HUDEP-2 (cell line): ENCODE measurements at regions not wholly inside any gene's neighbourhood (a gene's known extent, or its start where the extent isn't known, plus 50 kb on each side); places are given as distances from the start of the nearest gene placed in this dataset.

Experiments
- DNase-seq, 76 experiments: peaks; one replicate each; lab custom pipeline; 2025; ENCODE audit not compliant: unreplicated experiment in 76 of 76; lab: John Stamatoyannopoulos, UW

DNA sequence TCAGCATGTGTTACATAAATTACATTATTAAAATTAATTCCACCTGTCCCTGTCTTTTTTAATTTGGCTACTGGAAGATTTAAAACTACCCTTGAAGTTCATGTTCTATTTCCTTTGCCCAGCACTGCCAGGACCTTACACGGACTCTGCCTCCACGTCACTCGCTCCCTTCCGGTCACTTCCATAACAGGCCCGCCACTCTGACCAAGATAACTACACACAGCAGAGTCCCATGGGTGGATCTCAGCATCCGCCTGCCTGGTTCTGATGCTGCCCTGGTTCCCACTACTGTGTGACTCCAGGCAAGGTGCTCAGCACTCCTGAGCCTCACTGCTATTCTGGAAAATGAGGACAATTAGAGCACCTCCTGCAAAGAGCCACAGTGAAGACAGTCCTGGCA lies 153.3 kb upstream of the ERG start:
- no peak for DNase-seq

DNA sequence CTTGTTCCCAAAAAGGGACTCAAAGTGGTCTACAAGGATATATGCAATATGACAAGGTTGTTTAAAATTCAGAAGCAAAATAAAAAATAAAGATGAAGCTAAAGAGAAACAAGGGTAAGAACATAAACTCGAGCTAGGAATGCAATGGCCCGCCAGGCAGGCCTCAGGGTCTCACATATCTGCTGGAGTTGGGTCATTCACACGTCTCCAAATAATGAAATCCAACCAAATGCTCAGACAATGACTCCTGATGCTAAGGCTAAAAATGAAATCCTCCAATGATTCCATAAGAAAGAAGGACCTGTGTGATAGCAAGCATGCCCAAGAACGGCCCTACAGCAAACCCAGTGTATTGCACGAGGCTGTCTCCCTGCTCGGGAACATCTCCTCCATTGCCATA lies 153.3 kb upstream of the ETS2 start:
- no peak for DNase-seq

DNA sequence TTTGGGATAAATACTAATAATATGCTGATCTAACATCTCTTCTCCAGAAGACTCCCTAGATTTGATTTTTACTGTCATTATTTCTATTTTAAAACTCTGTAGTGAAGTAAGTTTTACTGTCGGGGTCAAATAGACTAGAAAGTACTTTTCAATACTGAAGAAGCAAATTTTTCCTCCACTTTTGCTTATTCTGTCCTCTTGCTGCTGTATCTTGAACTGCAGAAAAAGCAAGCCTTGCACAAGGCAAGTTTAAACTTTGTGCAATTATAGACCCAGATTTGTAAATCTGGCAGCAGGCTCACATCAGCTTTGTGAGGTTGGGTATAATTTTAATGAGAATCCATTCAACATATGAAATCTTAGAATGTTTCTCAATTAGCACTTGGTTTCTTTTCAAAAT lies 151.1 kb upstream of the ETS2 start:
- DNase-seq: no peak

DNA sequence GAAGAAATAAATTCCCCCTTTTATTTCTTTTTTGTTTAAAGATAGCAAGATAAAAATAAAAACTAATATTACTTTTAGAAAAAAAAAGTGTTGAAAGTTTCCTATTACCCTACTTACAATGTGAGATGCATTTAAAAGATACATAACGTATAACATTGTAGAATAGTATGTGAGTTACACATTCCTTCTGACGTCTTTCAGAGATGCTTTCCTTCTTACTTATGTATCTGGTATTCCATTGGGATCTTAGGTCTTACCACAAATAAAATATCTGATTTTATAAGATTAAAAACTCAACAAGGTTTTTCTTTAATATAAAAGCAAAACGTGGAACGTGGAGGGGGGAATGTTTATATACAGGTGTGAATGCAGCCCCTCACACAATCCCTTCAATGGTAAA lies 147.2 kb upstream of the ETS2 start:
- no peak for DNase-seq

DNA sequence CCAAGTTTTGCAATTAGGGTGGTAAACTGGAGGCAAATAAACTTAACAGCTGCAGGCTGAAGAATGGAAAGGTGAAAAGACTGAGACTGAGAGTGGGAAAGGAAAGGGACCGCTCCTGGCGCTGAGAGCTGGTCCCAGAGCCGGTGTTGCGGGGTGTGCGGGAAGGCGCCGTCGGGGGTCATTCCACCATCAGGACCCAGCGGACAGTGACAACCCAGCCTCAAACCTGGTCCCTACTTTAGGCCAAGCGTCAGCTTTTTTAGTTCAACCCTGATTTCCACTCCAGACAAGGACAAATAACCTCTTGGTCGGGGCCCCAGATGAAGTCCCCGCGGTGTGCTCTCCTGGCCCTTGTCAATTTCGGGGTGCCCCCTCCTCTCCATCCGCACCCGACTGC lies 145.8 kb upstream of the ETS2 start:
- no peak for DNase-seq

DNA sequence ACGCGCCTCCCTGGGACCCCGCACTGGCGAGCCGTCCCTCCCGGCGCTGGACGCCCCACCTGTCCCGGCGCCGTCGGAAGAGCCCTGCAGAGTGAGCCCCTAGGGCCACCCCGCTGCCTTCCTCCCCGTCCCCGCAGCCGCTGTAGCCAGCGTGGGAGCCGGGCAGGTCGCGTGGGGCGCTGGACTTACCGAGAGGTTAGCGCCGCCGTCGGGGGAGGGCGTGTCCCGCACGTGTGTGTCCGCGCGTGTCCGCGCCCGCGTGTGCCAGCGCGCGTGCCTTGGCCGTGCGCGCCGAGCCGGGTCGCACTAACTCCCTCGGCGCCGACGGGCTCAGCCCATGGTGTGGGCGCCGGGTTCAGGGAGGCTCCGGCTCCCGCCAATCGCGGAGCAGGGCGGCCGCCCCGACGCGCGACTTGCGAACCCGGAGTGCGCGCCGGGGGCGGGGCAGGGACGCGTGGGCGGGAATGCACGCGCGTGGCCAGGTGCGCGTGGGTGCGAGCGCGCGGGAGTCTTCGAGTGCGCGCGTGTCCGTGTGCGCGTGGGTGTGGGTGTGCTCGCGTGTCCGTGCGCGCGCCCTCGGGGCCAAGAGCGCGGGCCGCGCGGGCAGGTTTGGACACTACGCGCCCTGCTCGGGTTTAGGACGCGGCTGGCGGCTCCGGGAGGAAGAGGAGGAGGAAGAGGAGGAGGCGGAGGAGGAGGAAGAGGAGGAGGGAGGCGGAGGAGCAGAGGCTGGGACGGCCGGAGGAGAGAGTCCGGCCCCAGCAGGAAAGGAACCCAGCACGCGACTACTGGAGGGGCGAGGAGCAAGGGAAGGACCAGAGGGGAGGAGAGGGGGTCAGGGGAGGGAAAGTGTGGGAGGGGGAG lies 145.2 kb upstream of the ETS2 start:
- peak in 1 of 76 experiments; percentile 52 for DNase-seq

DNA sequence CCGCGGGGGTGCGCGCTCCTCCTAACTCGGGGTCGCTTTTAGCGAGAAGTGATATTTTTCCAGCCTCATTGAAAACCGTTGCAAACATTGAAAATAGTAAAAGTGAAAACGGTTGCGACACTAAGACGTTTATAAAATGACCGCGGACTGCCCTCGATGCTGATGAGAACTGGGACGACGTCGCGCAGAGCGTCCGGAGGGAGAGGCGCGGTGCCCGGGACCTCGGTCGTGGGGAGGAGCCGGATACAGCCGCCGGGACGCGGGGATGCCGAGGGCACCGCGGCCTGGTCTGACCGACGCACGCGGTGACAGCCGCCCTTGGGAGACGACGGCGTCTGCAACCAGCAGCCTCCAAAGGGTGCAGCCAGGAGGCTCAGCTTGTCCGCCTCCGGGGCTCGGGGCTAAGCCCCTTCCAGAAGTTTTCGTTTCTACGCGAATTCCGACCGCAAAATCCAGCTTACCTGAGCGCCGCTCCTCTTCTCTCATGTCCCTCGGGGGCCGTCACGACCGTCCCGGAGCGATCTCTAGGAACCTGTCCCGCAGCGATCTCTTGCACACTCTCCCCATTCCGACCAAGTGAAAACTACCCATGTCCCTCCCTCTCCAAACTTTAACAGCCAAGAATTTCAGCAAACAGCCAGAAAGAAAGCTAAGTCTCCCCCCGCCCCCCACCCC lies 144.4 kb upstream of the ETS2 start:
- DNase-seq: no peak

DNA sequence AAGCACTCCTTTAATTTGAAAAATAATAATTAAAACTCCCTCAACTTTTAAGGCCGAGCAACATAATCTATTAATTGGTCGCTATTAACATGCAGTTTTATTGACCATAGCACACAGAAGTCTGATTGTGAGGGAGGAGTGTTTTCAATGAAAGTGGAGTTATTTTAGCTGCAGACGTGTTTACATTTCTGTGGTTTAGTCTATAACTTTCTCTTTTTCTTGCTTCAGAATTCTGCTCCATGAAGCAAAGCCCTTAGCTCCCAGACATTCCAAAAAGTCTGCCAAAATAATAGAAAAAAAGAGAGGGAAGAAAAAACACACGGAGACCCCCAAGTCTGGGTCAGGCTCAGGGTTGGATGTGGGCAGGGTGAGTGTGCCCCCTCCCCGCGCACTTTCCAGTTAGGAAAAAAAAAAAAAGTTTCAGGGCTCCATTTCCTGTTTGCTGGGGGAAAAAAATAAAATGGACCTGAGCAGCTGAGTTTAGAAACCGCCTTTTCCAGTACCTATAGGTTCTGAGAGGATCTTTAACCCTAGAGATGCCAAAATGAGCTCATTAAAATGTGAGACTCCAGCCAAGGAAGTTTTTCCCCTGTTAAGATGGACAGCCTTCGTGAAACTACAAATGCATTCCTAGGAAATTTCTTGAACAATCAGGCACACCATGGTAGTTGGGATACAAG lies 143.7 kb upstream of the ETS2 start:
- no peak for DNase-seq

DNA sequence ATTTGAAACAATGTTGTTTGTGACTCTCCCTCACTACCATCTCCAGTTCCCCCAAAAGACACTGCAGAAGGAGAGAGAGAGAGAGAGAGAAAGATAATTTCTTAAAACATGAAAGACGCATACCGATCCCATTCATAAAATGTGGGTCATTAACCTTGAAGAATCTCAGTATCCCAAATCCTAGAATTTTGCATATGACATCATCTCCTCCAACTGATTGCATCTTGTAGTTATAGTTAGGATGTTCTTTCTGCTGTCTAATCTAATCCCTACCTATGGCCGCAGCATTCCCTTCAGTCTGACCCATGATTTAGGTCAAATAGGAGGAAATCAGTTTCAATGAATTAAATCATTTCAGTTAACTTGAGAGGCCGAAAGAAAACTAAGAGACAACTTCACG lies 142.4 kb upstream of the ETS2 start:
- no peak for DNase-seq

DNA sequence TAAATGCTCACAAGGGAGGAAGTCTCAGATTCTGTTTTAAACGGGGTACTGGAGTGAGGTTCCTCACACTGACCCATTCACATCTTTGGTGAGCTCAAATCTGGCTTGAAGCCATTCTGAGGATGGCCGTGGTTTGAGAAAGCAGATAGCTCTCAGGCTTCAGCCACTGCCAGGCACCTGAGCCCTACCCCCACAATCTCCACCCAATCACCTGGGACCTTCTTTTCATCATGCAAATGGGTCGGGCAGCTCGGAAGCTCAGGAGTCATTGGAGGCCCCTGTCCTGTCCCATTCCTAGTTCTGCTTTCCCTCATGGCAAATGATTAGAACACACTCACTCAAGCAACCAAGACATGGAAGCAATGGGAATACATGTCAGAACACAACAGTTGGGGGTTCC lies 141.4 kb upstream of the ETS2 start:
- DNase-seq: no peak

DNA sequence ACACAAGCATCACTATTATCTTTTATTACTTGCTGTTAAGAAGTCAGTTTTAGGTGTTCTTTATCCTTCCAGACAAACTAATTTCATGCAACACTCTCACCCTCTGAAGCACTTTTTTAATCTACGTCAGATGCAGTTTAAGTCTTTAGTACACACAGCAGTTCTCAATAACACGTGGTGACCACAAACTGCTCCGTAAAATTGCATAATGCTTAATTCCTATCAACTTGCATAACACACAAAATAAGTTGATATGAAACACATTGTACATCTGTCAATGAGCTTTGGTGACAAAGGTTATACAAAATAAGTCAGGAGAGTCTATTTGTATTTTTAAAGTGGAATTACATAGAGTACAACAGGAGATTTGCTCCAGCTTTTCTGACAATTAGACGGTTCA lies 140.9 kb upstream of the ETS2 start:
- DNase-seq: no peak

DNA sequence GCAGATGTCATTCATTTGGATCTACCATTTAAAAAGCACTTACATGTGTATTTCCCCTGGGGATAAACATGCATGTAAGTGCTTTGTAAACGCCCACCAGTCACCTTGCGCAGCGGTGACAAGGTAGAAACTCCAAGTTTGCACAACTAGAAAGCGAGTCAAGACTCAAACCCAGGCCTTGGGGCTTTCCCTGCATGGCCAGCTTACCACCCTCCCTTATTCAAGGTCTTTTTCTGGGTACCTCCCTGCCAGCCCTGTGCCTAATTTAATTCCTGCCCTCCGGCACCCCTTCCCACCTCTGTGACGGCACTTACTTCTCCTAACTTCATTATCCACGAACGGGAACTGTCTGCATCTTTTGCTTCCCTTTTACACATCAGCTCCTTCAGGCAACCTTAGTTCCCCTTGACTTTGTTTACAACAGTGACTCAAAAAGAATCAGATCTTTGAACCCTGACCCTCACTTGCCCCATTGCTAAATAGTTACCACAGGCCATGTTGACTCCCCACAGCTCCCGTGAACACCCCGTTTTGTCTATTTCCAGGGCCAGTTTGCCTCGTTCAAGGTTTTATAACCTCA lies 138.3 kb upstream of the ETS2 start:
- DNase-seq: no peak

DNA sequence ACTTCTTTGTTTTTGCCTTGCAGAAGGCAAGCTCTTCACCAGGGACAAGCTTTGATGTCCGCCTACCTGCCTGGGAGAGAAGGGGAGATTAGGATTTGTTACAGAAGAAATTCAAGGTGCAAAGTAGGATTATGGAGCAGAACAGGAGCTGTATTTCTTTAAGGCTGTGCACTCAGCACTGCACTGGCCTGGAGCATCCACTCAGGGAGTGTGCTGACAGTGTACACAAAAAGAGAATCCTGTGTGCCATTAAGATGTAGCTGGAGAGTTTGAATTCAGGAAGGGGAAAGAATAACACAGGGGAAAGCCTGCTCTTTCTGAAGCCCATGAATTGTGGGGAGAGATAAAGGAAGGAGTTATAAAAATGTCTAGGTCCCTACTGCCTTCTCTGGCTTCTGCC lies 137.7 kb upstream of the ETS2 start:
- DNase-seq: no peak

DNA sequence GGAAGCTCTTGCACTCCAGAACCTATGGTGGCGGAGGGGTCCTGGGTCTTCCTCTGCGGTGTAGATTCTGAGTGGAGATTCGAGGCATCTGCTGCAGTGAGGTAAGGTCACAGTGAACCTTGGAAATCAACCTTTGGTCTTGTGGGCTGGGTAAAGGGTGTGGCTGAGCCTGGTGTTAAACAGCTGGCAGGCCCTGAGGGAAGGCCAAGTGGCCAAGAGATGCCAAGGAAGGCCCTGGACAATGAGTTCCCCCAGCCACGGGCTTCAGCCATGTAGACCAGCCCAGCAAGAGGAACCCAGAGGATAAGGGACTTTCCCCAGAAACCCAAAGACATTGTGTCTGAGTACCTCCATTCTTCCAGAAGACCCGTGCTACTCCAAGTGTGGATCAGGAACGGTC lies 137.2 kb upstream of the ETS2 start:
- no peak for DNase-seq

DNA sequence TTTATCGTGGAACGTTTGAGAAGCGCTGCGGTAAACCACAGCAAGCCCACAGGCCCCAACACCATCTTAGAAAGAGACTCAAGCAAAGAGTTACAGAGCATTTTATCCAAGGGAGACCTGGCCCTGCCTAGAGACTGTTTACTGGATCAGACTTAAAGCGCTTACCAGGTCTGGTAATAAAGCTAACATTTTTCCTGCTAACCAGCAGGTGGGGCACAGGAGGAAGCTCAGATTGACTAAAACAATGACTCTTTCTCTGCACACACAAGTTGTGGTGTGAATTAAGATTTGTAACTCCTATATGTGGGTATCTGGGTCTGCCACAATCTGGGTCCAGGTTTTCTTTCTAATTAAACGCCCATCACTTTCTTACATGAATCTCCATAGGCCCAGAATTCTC lies 136.5 kb upstream of the ETS2 start:
- peak in 14 of 76 experiments; percentile 4 to 34 (median 16) for DNase-seq

DNA sequence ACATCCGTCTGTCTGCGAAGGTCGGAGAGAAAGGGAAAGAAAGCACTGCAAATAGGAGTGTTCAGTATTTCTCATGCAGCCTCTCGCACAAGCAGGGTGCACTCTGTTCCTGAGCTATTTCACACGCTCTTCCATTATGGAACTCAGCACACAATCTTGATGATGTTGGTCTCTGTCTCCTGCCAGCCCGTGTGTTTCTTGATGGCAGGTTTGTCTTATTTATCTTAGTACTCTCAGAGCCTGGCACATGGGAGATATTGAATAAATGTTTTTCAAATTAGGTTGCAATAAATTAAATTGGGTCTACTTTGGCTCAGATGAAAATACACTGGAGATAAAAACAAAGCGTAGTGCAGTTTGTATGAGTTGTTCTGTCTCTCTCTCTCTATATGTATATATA lies 134.9 kb upstream of the ETS2 start:
- DNase-seq: no peak

DNA sequence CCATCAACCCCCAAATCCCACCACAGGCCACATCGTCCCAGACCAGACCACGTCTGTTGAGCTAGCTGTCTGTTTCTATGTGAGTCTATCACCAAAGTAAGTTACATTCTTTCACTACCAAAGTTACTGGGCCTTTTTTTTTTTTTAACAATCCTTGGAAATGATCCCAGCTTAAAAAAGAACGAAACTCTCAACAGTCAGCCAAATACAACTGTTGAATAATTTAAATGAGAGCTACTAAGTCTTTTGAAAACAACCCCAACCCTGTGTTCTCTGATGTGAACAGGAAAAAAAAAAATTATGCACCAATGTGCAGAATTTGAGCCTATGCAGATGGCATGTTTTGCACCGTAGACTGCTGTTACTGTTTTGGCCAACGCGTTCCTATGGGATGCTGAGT lies 134.0 kb upstream of the ETS2 start:
- DNase-seq: no peak

DNA sequence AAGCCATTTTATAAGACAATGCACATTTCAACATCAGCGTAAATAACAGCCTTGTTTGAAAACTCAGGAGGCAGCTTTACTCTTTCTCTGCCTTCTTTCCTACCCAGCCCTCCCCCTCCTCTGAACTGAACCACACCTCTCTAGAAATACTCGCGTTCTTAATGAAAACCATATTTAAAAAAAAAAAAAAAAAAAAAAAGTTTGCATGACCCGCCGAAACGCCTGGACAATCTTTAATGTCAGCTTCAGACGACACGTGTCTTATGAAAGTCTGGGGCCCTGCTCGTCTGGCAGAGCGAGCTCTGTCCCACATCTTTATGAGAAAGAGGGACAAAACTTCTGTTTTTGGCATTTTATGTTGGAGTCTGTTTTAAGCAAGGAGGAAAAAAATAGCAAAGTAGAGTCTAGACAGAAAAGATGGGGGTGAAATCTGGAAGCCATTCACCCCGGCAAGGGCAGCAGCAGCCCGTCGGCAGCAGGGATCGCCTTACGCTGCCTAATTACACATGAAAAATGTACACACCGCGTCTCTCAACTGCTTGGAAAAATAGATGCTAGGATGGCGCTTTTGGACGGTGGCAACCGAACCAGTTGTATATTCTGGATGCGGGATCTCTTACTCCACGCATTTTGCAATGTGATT lies 130.4 kb upstream of the ETS2 start:
- DNase-seq: no peak

DNA sequence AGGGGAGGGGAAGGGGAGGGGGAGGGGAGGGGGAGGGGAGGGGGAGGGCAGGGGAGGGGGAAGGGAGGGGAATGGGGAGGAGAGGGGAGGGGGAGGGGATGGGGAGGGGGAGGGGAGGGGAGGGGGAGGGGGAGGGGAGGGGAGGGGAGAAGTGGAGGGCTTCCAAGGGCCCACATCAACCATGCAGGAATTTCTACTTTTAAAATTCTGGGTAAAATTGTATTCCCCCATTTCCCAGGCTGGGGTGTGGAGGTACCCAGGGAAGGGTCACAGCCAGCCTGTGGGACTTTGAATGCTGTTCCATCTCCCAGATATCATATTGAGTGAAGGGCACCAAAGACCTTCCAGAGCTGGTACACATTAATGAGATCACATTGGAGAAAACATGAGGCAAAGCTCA lies 126.9 kb upstream of the ETS2 start:
- DNase-seq: no peak

DNA sequence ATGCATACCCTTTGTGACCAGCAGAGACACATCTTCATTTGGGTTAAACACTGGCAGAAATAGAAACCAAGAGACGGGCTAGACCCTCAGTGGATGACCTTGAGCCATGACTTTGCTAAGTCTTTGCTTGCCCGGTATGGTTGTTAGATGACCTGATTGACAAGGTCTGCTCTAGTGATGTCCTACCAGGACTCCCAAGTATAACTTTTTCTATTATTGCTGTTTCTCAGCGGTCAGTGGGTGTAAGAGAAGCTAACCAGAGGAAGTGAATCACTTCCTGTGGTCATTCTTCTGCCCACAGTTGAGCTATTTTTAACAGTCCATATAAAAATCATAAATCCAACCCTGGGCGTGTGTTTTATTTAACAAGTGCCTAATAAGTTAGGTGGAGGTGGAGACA lies 126.2 kb upstream of the ETS2 start:
- peak in 1 of 76 experiments; percentile 5 for DNase-seq

DNA sequence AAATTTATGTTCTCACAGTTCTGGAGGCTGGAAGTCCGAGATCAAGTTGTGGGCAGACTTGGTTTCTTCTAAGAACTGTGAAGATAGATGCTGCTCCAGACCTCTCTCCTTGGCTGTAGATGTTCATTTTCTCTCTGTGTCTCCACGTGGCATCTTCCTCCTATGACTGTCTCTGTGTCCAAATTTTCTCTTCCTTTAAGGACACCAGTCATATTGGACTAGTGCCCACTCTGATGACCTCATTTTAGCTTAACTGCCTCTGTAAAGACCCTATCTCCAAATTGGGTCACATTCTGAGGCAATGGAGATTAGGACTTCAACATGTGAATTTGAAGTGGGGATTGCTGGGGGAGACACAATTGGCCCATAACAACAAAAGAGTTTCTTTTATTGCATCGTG lies 125.3 kb upstream of the ETS2 start:
- no peak for DNase-seq
